Parathyroid adenoma (tissue), 2 donors: ENCODE measurements at regions not wholly inside any gene's neighbourhood (a gene's known extent, or its start where the extent isn't known, plus 50 kb on each side); places are given as distances from the start of the nearest gene placed in this dataset.

Experiments
- H2AFZ ChIP-seq: fragments of 300-600 bp; sonication (generic); one replicate; pipeline ENCODE4 v1.7.0; 2017; ENCODE audit warnings: antibody characterized with exemption, mild to moderate bottlenecking
- H3K27ac ChIP-seq: fragments of 300-600 bp; sonication (generic); one replicate; pipeline ENCODE4 v1.7.0; 2017
- H3K27me3 ChIP-seq: fragments of 300-600 bp; sonication (generic); one replicate; pipeline ENCODE4 v1.7.0; 2017; ENCODE audit warnings: low read length; ENCODE audit not compliant: control insufficient read depth, insufficient read depth
- H3K36me3 ChIP-seq: fragments of 300-600 bp; sonication (generic); one replicate; pipeline ENCODE4 v1.7.0; 2017; ENCODE audit warnings: low read length; ENCODE audit not compliant: control insufficient read depth, insufficient read depth
- H3K4me1 ChIP-seq: fragments of 300-600 bp; sonication (generic); one replicate; pipeline ENCODE4 v1.7.0; 2017; ENCODE audit warnings: control low read depth
- H3K4me2 ChIP-seq: fragments of 300-600 bp; sonication (generic); one replicate; pipeline ENCODE4 v1.7.0; 2017; ENCODE audit warnings: low read length
- H3K4me3 ChIP-seq: fragments of 300-600 bp; sonication (generic); one replicate; pipeline ENCODE4 v1.7.0; 2017; ENCODE audit warnings: low read depth, low read length
- H3K79me2 ChIP-seq: fragments of 300-600 bp; sonication (generic); one replicate; pipeline ENCODE4 v1.7.0; 2017; ENCODE audit warnings: control low read depth
- H3K9ac ChIP-seq: fragments of 300-600 bp; sonication (generic); one replicate; pipeline ENCODE4 v1.7.0; 2017; ENCODE audit warnings: mild to moderate bottlenecking
- H3K9me3 ChIP-seq: fragments of 300-600 bp; sonication (generic); one replicate; pipeline ENCODE4 v1.7.0; 2017; ENCODE audit warnings: low read length; ENCODE audit not compliant: control insufficient read depth
- TF ChIP-seq, protein P1 (sequence below): fragments of 300-600 bp; sonication (generic); IDR thresholded peaks from one replicate; pipeline ENCODE4 v1.7.0; 2017; ENCODE audit warnings: antibody characterized with exemption, mild to moderate bottlenecking
- donor health status: primary hyperparathyroidism.

DNA sequence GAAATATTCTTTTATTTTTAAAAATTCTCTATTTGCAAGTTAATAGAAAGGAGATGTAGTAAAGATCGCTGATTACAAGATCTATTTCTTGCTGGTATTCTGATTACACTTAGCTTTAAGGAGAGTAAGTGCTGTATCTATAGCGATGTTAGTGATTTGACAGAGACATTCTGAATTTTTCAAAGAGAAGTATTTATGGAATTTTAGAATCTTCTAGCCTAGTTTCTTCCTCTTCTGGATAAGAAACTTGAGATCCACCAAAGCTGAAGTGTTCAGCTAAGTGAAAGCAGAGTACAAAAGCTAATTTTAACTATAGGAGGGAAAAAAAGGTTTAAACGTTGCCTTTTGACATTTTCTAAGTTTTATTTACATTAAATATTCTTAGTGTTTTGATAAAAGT, 72.1 kb upstream of the RARB start:
- Histone ChIP-seq H3K9me3 (no peaks in the 10 kb centered on the region), H3K27me3 (no peaks in the 10 kb centered on the region), H3K4me1 (no peaks in the 10 kb centered on the region), H2AFZ (no peak overlapping the region), H3K79me2 (no peaks in the 10 kb centered on the region), H3K4me2 (no peak overlapping the region), H3K36me3 (no peaks in the 10 kb centered on the region), H3K9ac (no peak overlapping the region), H3K27ac (no peak overlapping the region), H3K4me3 (no peak overlapping the region)
- TF ChIP-seq, protein P1, sequence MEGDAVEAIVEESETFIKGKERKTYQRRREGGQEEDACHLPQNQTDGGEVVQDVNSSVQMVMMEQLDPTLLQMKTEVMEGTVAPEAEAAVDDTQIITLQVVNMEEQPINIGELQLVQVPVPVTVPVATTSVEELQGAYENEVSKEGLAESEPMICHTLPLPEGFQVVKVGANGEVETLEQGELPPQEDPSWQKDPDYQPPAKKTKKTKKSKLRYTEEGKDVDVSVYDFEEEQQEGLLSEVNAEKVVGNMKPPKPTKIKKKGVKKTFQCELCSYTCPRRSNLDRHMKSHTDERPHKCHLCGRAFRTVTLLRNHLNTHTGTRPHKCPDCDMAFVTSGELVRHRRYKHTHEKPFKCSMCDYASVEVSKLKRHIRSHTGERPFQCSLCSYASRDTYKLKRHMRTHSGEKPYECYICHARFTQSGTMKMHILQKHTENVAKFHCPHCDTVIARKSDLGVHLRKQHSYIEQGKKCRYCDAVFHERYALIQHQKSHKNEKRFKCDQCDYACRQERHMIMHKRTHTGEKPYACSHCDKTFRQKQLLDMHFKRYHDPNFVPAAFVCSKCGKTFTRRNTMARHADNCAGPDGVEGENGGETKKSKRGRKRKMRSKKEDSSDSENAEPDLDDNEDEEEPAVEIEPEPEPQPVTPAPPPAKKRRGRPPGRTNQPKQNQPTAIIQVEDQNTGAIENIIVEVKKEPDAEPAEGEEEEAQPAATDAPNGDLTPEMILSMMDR: no peak

DNA sequence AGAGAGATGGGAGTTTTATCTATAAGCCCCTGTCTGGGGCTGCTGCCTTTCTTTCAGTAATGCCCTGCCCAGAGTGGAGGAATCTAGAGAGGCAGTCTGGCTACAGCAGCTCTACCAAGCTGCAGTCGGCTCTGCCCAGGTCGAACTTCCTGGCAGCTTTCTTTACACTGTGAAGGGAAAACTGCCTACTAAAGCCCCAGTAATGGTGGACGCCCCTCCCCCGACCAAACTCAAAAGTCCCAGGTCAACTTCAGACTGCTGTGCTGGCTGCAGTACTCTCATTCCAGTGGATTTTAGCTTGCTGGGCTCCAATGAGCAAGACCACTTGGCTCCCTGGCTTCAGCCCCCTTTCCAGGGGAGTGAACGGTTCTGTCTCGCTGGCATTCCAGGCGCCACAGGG, 65.9 kb upstream of the RARB start:
- no peak overlapping the region for H3K4me2 ChIP-seq
- H3K4me3 ChIP-seq: no peak overlapping the region
- no peaks in the 10 kb centered on the region for H3K27me3 ChIP-seq
- H3K4me1 ChIP-seq: no peaks in the 10 kb centered on the region
- no peak overlapping the region for H2AFZ ChIP-seq
- no peaks in the 10 kb centered on the region for H3K79me2 ChIP-seq
- no peak overlapping the region for H3K9ac ChIP-seq
- no peak overlapping the region for H3K27ac ChIP-seq
- no peaks in the 10 kb centered on the region for H3K9me3 ChIP-seq
- TF ChIP-seq, protein P1: no peak
- no peaks in the 10 kb centered on the region for H3K36me3 ChIP-seq

DNA sequence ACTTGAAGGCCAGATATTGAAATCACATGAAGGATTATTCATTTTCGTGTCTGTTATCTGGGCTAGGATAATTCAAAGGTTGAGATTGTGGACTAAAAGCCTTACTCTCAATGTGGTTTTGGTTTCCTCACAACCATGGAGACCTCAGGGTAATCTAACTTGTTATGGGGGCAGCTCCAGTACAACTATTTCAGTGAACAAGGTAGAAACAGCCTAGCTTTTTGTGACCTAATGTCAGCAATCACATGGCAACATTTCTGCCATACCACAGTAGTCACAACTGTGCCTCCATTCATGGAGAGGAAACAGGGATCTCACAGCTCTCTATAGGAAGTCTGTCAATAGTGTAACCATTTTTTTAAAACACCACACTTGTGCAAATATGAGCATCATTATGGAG, 62.4 kb upstream of the RARB start:
- Histone ChIP-seq H3K9ac (no peak overlapping the region), H2AFZ (no peak overlapping the region), H3K27me3 (no peaks in the 10 kb centered on the region), H3K4me3 (no peak overlapping the region), H3K9me3 (no peaks in the 10 kb centered on the region), H3K4me2 (no peak overlapping the region), H3K79me2 (no peaks in the 10 kb centered on the region), H3K4me1 (no peaks in the 10 kb centered on the region), H3K27ac (no peak overlapping the region), H3K36me3 (no peaks in the 10 kb centered on the region)
- TF ChIP-seq, protein P1: no peak

DNA sequence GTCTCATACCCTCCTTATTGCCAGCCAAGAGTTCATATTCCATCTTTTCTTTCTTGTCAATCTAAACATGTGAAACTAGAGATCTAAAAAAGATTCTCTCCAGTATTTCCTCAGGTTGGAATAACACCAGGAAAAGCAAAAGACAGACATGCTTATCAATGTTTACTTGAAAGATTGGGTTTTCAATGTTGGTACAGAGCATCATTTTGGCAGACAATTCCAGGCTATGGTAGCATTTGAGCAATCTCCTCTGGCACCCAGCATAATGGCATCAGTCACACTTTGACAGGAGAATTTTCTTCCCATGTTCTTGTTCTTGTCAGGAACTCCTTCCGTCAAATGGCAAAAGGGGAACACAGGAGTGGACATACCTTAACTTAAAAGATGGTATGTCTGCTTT, 61.0 kb upstream of the RARB start:
- Histone ChIP-seq H3K9ac (no peak overlapping the region), H3K9me3 (no peaks in the 10 kb centered on the region), H2AFZ (no peak overlapping the region), H3K27me3 (no peaks in the 10 kb centered on the region), H3K27ac (no peak overlapping the region), H3K79me2 (no peaks in the 10 kb centered on the region), H3K36me3 (no peaks in the 10 kb centered on the region), H3K4me3 (no peak overlapping the region), H3K4me1 (no peaks in the 10 kb centered on the region), H3K4me2 (no peak overlapping the region)
- TF ChIP-seq, protein P1: no peak

DNA sequence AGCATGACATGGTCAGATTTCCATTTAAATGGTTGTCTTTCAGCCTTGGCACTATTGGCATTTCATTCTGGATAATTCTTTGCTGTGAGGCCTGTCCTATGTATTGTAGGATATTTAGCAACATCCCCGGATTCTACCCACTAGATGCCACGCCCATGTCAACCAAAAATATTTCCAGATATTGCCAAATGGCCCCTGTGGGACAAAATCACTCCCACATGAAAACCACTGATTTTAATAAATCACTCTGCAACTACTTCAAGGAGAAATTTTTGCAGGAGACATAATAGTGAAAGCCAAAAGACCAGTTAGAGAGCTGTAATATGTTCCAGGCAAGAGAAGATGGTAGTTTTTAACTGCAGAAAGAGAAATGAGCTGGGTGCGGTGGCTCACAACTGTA, 55.9 kb upstream of the RARB start:
- Histone ChIP-seq H3K27me3 (no peaks in the 10 kb centered on the region), H3K9ac (no peak overlapping the region), H2AFZ (no peak overlapping the region), H3K79me2 (no peaks in the 10 kb centered on the region), H3K4me2 (no peak overlapping the region), H3K27ac (no peak overlapping the region), H3K9me3 (no peaks in the 10 kb centered on the region), H3K36me3 (no peaks in the 10 kb centered on the region), H3K4me3 (no peak overlapping the region), H3K4me1 (no peaks in the 10 kb centered on the region)
- TF ChIP-seq, protein P1: no peak
